Astrocyte (in vitro differentiated cells and primary cell): ENCODE measurements at regions not wholly inside any gene's neighbourhood (a gene's known extent, or its start where the extent isn't known, plus 50 kb on each side); places are given as distances from the start of the nearest gene placed in this dataset.

ENCODE experiments used
- DNase-seq: peaks from one replicate; pipeline ENCODE4 v3.0.0-alpha.2; 2010; ENCODE audit warnings: low read depth
- FAIRE-seq: peaks from 2 replicates; lab custom pipeline; 2011; peaks lifted over from hg19 to GRCh38; lab: Jason Lieb, UNC
- H2AFZ ChIP-seq: 2 replicates; pipeline ENCODE4 v1.6.0; 2012; ENCODE audit warnings: low read depth, low read length, inconsistent platforms
- H3K27ac ChIP-seq: 2 replicates; pipeline ENCODE4 v1.5.1; 2011; ENCODE audit warnings: low read depth, low read length, inconsistent platforms
- H3K27me3 ChIP-seq: 2 replicates; pipeline ENCODE4 v1.6.0; 2011; ENCODE audit warnings: low read length, inconsistent platforms; ENCODE audit not compliant: insufficient read depth
- H3K36me3 ChIP-seq: 2 replicates; pipeline ENCODE4 v1.5.1; 2011; ENCODE audit warnings: low read length, inconsistent platforms; ENCODE audit not compliant: insufficient read depth
- H3K4me1 ChIP-seq: 2 replicates; pipeline ENCODE4 v1.5.1; 2011; ENCODE audit warnings: low read length, inconsistent platforms; ENCODE audit not compliant: insufficient read depth
- H3K4me2 ChIP-seq: 2 replicates; pipeline ENCODE4 v1.6.0; 2012; ENCODE audit warnings: low read length, inconsistent platforms
- H3K4me3 ChIP-seq: 2 replicates; pipeline ENCODE4 v1.5.1; 2011; ENCODE audit warnings: low read depth, mild to moderate bottlenecking, low read length, inconsistent platforms; ENCODE audit not compliant: insufficient read depth
- H3K79me2 ChIP-seq: 2 replicates; pipeline ENCODE4 v1.6.0; 2012; ENCODE audit warnings: mild to moderate bottlenecking, low read length, inconsistent platforms; ENCODE audit not compliant: insufficient read depth
- H3K9ac ChIP-seq: 2 replicates; pipeline ENCODE4 v1.6.0; 2012; ENCODE audit warnings: mild to moderate bottlenecking, low read length, inconsistent platforms
- H3K9me3 ChIP-seq: 2 replicates; pipeline ENCODE4 v1.5.1; 2012; ENCODE audit warnings: low read depth, mild to moderate bottlenecking, low read length, inconsistent platforms; ENCODE audit not compliant: insufficient read depth
- H4K20me1 ChIP-seq: 2 replicates; pipeline ENCODE4 v1.6.0; 2012; ENCODE audit warnings: low read length, inconsistent platforms; ENCODE audit not compliant: insufficient read depth
- H3K27ac Mint-ChIP-seq: one replicate; pipeline ENCODE4 v1.8.0; 2021; ENCODE audit warnings: mild to moderate bottlenecking, mixed read lengths; ENCODE audit not compliant: unreplicated experiment
- H3K27me3 Mint-ChIP-seq: one replicate; pipeline ENCODE4 v1.8.0; 2021; ENCODE audit warnings: low read depth, mixed read lengths; ENCODE audit not compliant: unreplicated experiment
- H3K36me3 Mint-ChIP-seq: one replicate; pipeline ENCODE4 v1.8.0; 2021; ENCODE audit warnings: low read depth, mixed read lengths; ENCODE audit not compliant: unreplicated experiment
- H3K4me1 Mint-ChIP-seq: one replicate; pipeline ENCODE4 v1.8.0; 2021; ENCODE audit warnings: low read depth, mixed read lengths; ENCODE audit not compliant: unreplicated experiment
- H3K4me3 Mint-ChIP-seq: one replicate; pipeline ENCODE4 v1.8.0; 2021; ENCODE audit warnings: mild to moderate bottlenecking, moderate library complexity, mixed read lengths; ENCODE audit not compliant: unreplicated experiment
- H3K9me3 Mint-ChIP-seq: one replicate; pipeline ENCODE4 v1.8.0; 2021; ENCODE audit warnings: mild to moderate bottlenecking, mixed read lengths; ENCODE audit not compliant: unreplicated experiment
- EZH2 ChIP-seq: IDR thresholded peaks from 2 replicates; pipeline ENCODE4 v1.6.1; 2012; ENCODE audit warnings: mild to moderate bottlenecking, low read length, inconsistent platforms; ENCODE audit not compliant: insufficient read depth
- TF ChIP-seq, protein P1 (sequence below): IDR thresholded peaks from 2 replicates; pipeline ENCODE4 v1.5.1; 2011; ENCODE audit warnings: low read depth, mild to moderate bottlenecking, inconsistent platforms, low read length, moderate library complexity; ENCODE audit not compliant: insufficient read depth

DNA sequence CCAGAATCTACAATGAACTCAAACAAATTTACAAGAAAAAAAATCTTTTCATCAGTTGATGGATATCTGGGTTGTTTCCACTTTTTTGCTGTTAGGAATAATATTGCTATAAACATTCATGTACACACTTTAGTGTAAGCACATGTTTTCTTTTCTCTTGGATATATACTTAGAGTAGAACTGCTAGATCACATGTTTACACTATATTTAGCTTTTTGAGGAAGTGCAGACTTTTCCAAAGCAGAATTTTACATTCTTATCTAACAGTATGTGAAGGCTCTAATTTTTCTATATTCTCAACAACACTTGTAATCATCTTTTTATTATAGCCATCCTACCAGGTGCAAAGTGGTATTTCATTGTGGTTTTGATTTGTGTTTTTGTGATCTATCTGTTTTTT is 103.6 kb upstream of the RMP24 start:
- no peaks in the 10 kb centered on the region for H3K79me2 ChIP-seq
- H3K36me3 Mint-ChIP-seq = no peaks in the 10 kb centered on the region
- H3K27me3 ChIP-seq = no peaks in the 10 kb centered on the region
- no peaks in the 10 kb centered on the region for H3K9me3 ChIP-seq
- no peak for DNase-seq
- TF ChIP-seq, protein P1, sequence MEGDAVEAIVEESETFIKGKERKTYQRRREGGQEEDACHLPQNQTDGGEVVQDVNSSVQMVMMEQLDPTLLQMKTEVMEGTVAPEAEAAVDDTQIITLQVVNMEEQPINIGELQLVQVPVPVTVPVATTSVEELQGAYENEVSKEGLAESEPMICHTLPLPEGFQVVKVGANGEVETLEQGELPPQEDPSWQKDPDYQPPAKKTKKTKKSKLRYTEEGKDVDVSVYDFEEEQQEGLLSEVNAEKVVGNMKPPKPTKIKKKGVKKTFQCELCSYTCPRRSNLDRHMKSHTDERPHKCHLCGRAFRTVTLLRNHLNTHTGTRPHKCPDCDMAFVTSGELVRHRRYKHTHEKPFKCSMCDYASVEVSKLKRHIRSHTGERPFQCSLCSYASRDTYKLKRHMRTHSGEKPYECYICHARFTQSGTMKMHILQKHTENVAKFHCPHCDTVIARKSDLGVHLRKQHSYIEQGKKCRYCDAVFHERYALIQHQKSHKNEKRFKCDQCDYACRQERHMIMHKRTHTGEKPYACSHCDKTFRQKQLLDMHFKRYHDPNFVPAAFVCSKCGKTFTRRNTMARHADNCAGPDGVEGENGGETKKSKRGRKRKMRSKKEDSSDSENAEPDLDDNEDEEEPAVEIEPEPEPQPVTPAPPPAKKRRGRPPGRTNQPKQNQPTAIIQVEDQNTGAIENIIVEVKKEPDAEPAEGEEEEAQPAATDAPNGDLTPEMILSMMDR = no peak
- TF ChIP-seq EZH2 = no peak
- no peaks in the 10 kb centered on the region for H3K27me3 Mint-ChIP-seq
- no peak overlapping the region for H3K9ac ChIP-seq
- H3K4me1 ChIP-seq = no peaks in the 10 kb centered on the region
- H4K20me1 ChIP-seq = no peaks in the 10 kb centered on the region
- H3K4me2 ChIP-seq = no peak overlapping the region
- no peak overlapping the region for H3K27ac ChIP-seq
- H3K4me1 Mint-ChIP-seq = no peaks in the 10 kb centered on the region
- peaks cover 3% of the 10 kb centered on the region for H3K9me3 Mint-ChIP-seq
- no peak for FAIRE-seq
- H3K36me3 ChIP-seq = no peaks in the 10 kb centered on the region
- no peak overlapping the region for H2AFZ ChIP-seq
- no peak overlapping the region for H3K4me3 Mint-ChIP-seq
- no peak overlapping the region for H3K27ac Mint-ChIP-seq
- H3K4me3 ChIP-seq = no peak overlapping the region

GRCh38 chr18:35871337-35871736 is 101.1 kb upstream of the RMP24 start:
- H3K4me1 Mint-ChIP-seq = peaks cover 4% of the 10 kb centered on the region
- H3K79me2 ChIP-seq = no peaks in the 10 kb centered on the region
- no peak for FAIRE-seq
- no peaks in the 10 kb centered on the region for H3K4me1 ChIP-seq
- no peaks in the 10 kb centered on the region for H3K36me3 Mint-ChIP-seq
- no peak overlapping the region for H3K27ac ChIP-seq
- no peaks in the 10 kb centered on the region for H4K20me1 ChIP-seq
- no peak overlapping the region for H3K4me2 ChIP-seq
- no peak overlapping the region for H3K9ac ChIP-seq
- H3K9me3 Mint-ChIP-seq = peaks cover 3% of the 10 kb centered on the region
- H3K27me3 ChIP-seq = no peaks in the 10 kb centered on the region
- no peak overlapping the region for H3K4me3 ChIP-seq
- no peak overlapping the region for H3K4me3 Mint-ChIP-seq
- H3K36me3 ChIP-seq = no peaks in the 10 kb centered on the region
- no peak for DNase-seq
- no peaks in the 10 kb centered on the region for H3K27me3 Mint-ChIP-seq
- no peak overlapping the region for H3K27ac Mint-ChIP-seq
- H2AFZ ChIP-seq = no peak overlapping the region
- no peaks in the 10 kb centered on the region for H3K9me3 ChIP-seq
- TF ChIP-seq, protein P1 = no peak
- no peak for TF ChIP-seq EZH2

DNA sequence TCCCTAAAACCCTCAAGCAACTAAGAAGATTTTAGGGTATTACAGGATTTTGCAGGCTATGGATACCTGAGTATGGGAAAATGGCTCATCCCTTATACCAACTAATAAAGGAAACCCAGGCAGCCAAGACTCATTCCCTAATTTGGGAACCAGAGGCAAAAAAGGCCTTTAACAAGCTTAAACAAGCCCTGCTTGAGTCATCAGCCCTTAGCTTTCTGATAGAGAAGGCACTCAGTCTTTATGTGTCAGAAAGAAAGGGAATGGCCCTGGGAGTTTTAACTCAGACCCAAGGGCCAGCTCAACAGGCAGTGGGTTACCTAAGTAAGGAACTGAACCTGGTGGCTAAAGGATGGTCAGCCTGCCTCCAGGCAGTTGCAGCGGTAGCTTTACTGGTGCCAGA is 96.9 kb upstream of the RMP24 start:
- Mint-ChIP-seq H3K36me3 (no peaks in the 10 kb centered on the region), H3K27ac (no peak overlapping the region), H3K4me3 (no peak overlapping the region), H3K9me3 (no peaks in the 10 kb centered on the region), H3K4me1 (peaks cover 4% of the 10 kb centered on the region), H3K27me3 (peaks cover 5% of the 10 kb centered on the region)
- FAIRE-seq = no peak
- no peaks in the 10 kb centered on the region for H3K27me3 ChIP-seq
- no peak overlapping the region for H3K4me3 ChIP-seq
- no peak overlapping the region for H2AFZ ChIP-seq
- H3K4me2 ChIP-seq = no peak overlapping the region
- no peak overlapping the region for H3K27ac ChIP-seq
- no peaks in the 10 kb centered on the region for H4K20me1 ChIP-seq
- no peaks in the 10 kb centered on the region for H3K79me2 ChIP-seq
- H3K36me3 ChIP-seq = no peaks in the 10 kb centered on the region
- DNase-seq = no peak
- TF ChIP-seq, protein P1 = no peak
- no peak for TF ChIP-seq EZH2
- H3K9me3 ChIP-seq = no peaks in the 10 kb centered on the region
- H3K4me1 ChIP-seq = no peaks in the 10 kb centered on the region
- H3K9ac ChIP-seq = no peak overlapping the region
